ENCODE measurements at regions not wholly inside any gene's neighbourhood (a gene's known extent, or its start where the extent isn't known, plus 50 kb on each side); places are given as distances from the start of the nearest gene placed in this dataset.

DNA sequence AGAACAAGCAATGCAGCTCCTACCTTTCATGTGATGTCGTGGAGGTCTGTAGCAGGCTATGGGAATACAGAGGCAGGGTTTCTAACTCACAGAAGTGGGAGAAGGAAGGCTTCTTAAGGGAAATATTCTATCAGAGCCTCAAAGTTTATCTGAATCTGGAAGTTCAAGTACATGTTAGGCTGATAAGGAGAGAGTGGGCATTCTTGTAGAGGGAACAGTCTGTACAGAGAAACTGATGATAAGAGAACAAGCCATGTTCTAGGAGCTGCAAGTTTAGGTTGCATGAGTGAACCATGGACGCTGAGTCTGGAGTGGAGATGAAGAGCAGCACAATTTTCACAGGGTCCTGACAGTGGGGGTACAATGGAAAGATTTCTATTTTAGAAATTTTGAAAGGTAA, 344.0 kb downstream of the CHRM3 start:
- FAIRE-seq, result no peak

More for the DNA sequence above, 344.0 kb downstream of the CHRM3 start:
- Histone ChIP-seq H3K36me3 (ENCODE audit: control insufficient read depth in 2 of 4, insufficient read depth in 4 of 4, low read length in 3 of 4) (no peaks in the 10 kb centered on the region), H2BK20ac (ENCODE audit: low read length) (no peak overlapping the region), H2BK120ac (replicated peaks; ENCODE audit: low read depth, low read length) (no peak overlapping the region), H2BK5ac (ENCODE audit: low read depth, low read length) (no peak overlapping the region), H3K27me3 (replicated peaks in 1 of 4; ENCODE audit: control insufficient read depth in 3 of 4, extremely low read depth in 1 of 4, insufficient read depth in 3 of 4, low read length in 3 of 4) (no peaks in the 10 kb centered on the region), H2BK15ac (ENCODE audit: low read length) (no peak overlapping the region), H3K23me2 (ENCODE audit: low read depth, low read length) (no peaks in the 10 kb centered on the region), H3K79me1 (ENCODE audit: low read depth, low read length) (no peaks in the 10 kb centered on the region), H3K4me2 (ENCODE audit: insufficient read depth in 1 of 2, low read depth in 2 of 2, low read length in 2 of 2) (no peak overlapping the region), H3K4ac (replicated peaks; ENCODE audit: insufficient read length, low read depth, low read length) (no peak overlapping the region), H3K23ac (ENCODE audit: insufficient read length) (no peak overlapping the region), H3K79me2 (ENCODE audit: control insufficient read depth in 1 of 2, insufficient read depth in 2 of 2, low read length in 2 of 2) (no peaks in the 10 kb centered on the region), H4K5ac (ENCODE audit: insufficient read length, low read depth, low read length) (no peak overlapping the region), H2BK12ac (ENCODE audit: low read depth, low read length) (no peak overlapping the region), H3K14ac (ENCODE audit: insufficient read length) (no peak overlapping the region), H2AFZ (ENCODE audit: low read length) (no peak overlapping the region), H4K91ac (replicated peaks; ENCODE audit: insufficient read length, low read length) (no peak overlapping the region), H4K20me1 (replicated peaks in 1 of 2; ENCODE audit: control insufficient read depth in 1 of 2, insufficient read depth in 2 of 2, low read length in 2 of 2) (no peaks in the 10 kb centered on the region), H3K18ac (ENCODE audit: extremely low read depth, low read length) (no peak overlapping the region), H2AK5ac (ENCODE audit: low read depth, low read length) (no peak overlapping the region), H3K56ac (replicated peaks; ENCODE audit: insufficient read length, low read depth, low read length) (no peak overlapping the region), H4K8ac (ENCODE audit: extremely low read depth, insufficient read depth, low read length) (no peak overlapping the region), H3K4me3 (ENCODE audit: extremely low read depth in 1 of 4, insufficient read depth in 2 of 4, low read depth in 3 of 4, low read length in 4 of 4) (no peak overlapping the region), H3K9me3 (ENCODE audit: insufficient read depth in 2 of 2, low read depth in 1 of 2, low read length in 1 of 2) (no peaks in the 10 kb centered on the region), H3K27ac (ENCODE audit: low read depth, low read length) (no peak overlapping the region), H3K4me1 (replicated peaks in 1 of 4; ENCODE audit: control insufficient read depth in 3 of 4, insufficient read depth in 4 of 4, low read length in 3 of 4) (no peaks in the 10 kb centered on the region), H3K9ac (replicated peaks in 1 of 4; ENCODE audit: extremely low read depth in 1 of 4, low read depth in 3 of 4, low read length in 3 of 4) (no peak overlapping the region)
- whole genome bisulfite sequencing, 2 experiments (ENCODE audit: extremely low coverage in 1 of 2, insufficient coverage in 1 of 2, insufficient read length in 1 of 2, insufficient replicate concordance in 2 of 2, low coverage in 1 of 2, low lambda C conversion rate in 2 of 2, missing lambda C conversion rate in 1 of 2), result 83% methylated on average over 2 of the region's 2 CpGs; no CpG with 5 or more reads in 1 of the 2 experiments
- DNase-seq (ENCODE audit: low read depth in 1 of 2, low spot score in 2 of 2), result no peak
- ChIA-PET POLR2A (ENCODE audit: partially characterized antibody) (no interaction called here), CTCF (ENCODE audit: partially characterized antibody) (no interaction called here)
- TF ChIP-seq TAF7 (optimal IDR thresholded peaks at IDR 0.05; ENCODE audit: borderline replicate concordance, low read depth, low read length), result no peak
- no peak for TF ChIP-seq SP2 (IDR thresholded peaks at IDR 0.05; ENCODE audit: low read length)
- TF ChIP-seq POLR2AphosphoS5 (IDR thresholded peaks at IDR 0.05; ENCODE audit: low read depth, low read length), result no peak
- TF ChIP-seq RFX5 (IDR thresholded peaks at IDR 0.05; ENCODE audit: borderline replicate concordance, low read depth, low read length), result no peak
- no peak for TF ChIP-seq SP1 (IDR thresholded peaks at IDR 0.05; ENCODE audit: low read depth, low read length)
- no peak for TF ChIP-seq SAP30 (IDR thresholded peaks at IDR 0.05; ENCODE audit: insufficient read depth, insufficient replicate concordance, low read length)
- TF ChIP-seq SUZ12 (IDR thresholded peaks at IDR 0.05; ENCODE audit: low read length), result no peak
- TF ChIP-seq CEBPB (IDR thresholded peaks at IDR 0.05; ENCODE audit: low read depth, low read length), result no peak
- no peak for TF ChIP-seq HDAC6 (IDR thresholded peaks at IDR 0.05; ENCODE audit: low read depth, low read length)
- TF ChIP-seq BRCA1 (IDR thresholded peaks at IDR 0.05; ENCODE audit: low read depth, low read length), result no peak
- no peak for TF ChIP-seq BACH1 (IDR thresholded peaks at IDR 0.05; ENCODE audit: low read length)
- TF ChIP-seq KDM1A (IDR thresholded peaks at IDR 0.05; ENCODE audit: borderline replicate concordance, low read length), result no peak

Measured in H1 (cell line).